IPS-15b (cell line): ENCODE measurements at regions not wholly inside any gene's neighbourhood (a gene's known extent, or its start where the extent isn't known, plus 50 kb on each side); places are given as distances from the start of the nearest gene placed in this dataset.
"Not testable (repeated sequence)": the region's sequence is repeated elsewhere in the genome, so short reads cannot be mapped to it uniquely, and the experiment has no call there.

Experiments
- H3K27me3 ChIP-seq: one replicate; pipeline ENCODE4 v1.6.1; 2013; ENCODE audit warnings: low read length; ENCODE audit not compliant: control insufficient read depth, insufficient read depth
- H3K36me3 ChIP-seq: one replicate; pipeline ENCODE4 v1.6.1; 2013; ENCODE audit warnings: low read length; ENCODE audit not compliant: control insufficient read depth, insufficient read depth
- H3K4me1 ChIP-seq: one replicate; pipeline ENCODE4 v1.6.1; 2013; ENCODE audit warnings: mild to moderate bottlenecking, low read length; ENCODE audit not compliant: control insufficient read depth, insufficient read depth
- H3K4me3 ChIP-seq: one replicate; pipeline ENCODE4 v1.5.1; 2013; ENCODE audit warnings: low read depth, low read length
- H3K9ac ChIP-seq: one replicate; pipeline ENCODE4 v1.6.1; 2013; ENCODE audit warnings: low read depth, mild to moderate bottlenecking, low read length
- H3K9me3 ChIP-seq: one replicate; pipeline ENCODE4 v1.6.1; 2013; ENCODE audit warnings: mild to moderate bottlenecking, low read length; ENCODE audit not compliant: control insufficient read depth, insufficient read depth

GRCh38 chr13:44314160-44314559 lies 59.5 kb upstream of the SERP2 start:
- H3K9ac ChIP-seq, H3K9me3 ChIP-seq, H3K4me3 ChIP-seq, H3K4me1 ChIP-seq, H3K36me3 ChIP-seq: not testable (repeated sequence)
- H3K27me3 ChIP-seq, result peaks cover 19% of the 10 kb centered on the region

GRCh38 chr13:44317752-44318151 lies 55.9 kb upstream of the SERP2 start:
- Histone ChIP-seq H3K4me1 (no peaks in the 10 kb centered on the region), H3K27me3 (no peaks in the 10 kb centered on the region), H3K9me3 (no peaks in the 10 kb centered on the region), H3K36me3 (no peaks in the 10 kb centered on the region), H3K9ac (no peak overlapping the region), H3K4me3 (no peak overlapping the region)

- H3K27me3 ChIP-seq, result no peaks in the 10 kb centered on the region
- H3K9ac ChIP-seq, result no peak overlapping the region
- H3K4me1 ChIP-seq, result no peaks in the 10 kb centered on the region
- H3K4me3 ChIP-seq, result no peak overlapping the region
- no peaks in the 10 kb centered on the region for H3K9me3 ChIP-seq
- H3K36me3 ChIP-seq, result no peaks in the 10 kb centered on the region
Observed at GRCh38 chr13:44318161-44318560, 55.5 kb upstream of the SERP2 start.

- H3K9ac ChIP-seq, result no peak overlapping the region
- H3K27me3 ChIP-seq, result no peaks in the 10 kb centered on the region
- H3K4me3 ChIP-seq, result no peak overlapping the region
- no peaks in the 10 kb centered on the region for H3K4me1 ChIP-seq
- no peaks in the 10 kb centered on the region for H3K36me3 ChIP-seq
- H3K9me3 ChIP-seq, result no peaks in the 10 kb centered on the region
Observed at GRCh38 chr13:44320611-44321010, 53.0 kb upstream of the SERP2 start.

GRCh38 chr13:44321961-44322360 lies 51.7 kb upstream of the SERP2 start:
- H3K9me3 ChIP-seq, result no peaks in the 10 kb centered on the region
- no peaks in the 10 kb centered on the region for H3K27me3 ChIP-seq
- no peak overlapping the region for H3K4me3 ChIP-seq
- H3K36me3 ChIP-seq, result no peaks in the 10 kb centered on the region
- H3K4me1 ChIP-seq, result no peaks in the 10 kb centered on the region
- H3K9ac ChIP-seq, result no peak overlapping the region

- Histone ChIP-seq H3K36me3 (no peaks in the 10 kb centered on the region), H3K9ac (no peak overlapping the region), H3K4me1 (no peaks in the 10 kb centered on the region), H3K4me3 (no peak overlapping the region), H3K9me3 (no peaks in the 10 kb centered on the region), H3K27me3 (no peaks in the 10 kb centered on the region)
Observed at GRCh38 chr13:44322928-44323327, 50.7 kb upstream of the SERP2 start.

- Histone ChIP-seq H3K9me3 (no peaks in the 10 kb centered on the region), H3K4me1 (no peaks in the 10 kb centered on the region)
Observed at GRCh38 chr13:44323754-44324153, 49.9 kb upstream of the SERP2 start.

More at GRCh38 chr13:44323754-44324153, 49.9 kb upstream of the SERP2 start:
- Histone ChIP-seq H3K36me3 (no peaks in the 10 kb centered on the region), H3K27me3 (no peaks in the 10 kb centered on the region), H3K4me3 (no peak overlapping the region), H3K9ac (no peak overlapping the region)
